Immature natural killer cell (primary cell): ENCODE measurements at regions not wholly inside any gene's neighbourhood (a gene's known extent, or its start where the extent isn't known, plus 50 kb on each side); places are given as distances from the start of the nearest gene placed in this dataset.

Source experiments
- DNase-seq, 3 donors: peaks; one replicate each; pipeline ENCODE4 v3.0.0; 2022; ENCODE audit warnings: mixed read lengths in 1 of 3
- H3K27ac Mint-ChIP-seq, 6 donors: one replicate each; pipeline ENCODE4 v1.8.0; 2020; ENCODE audit warnings: mixed read lengths in 6 of 6, mild to moderate bottlenecking in 5 of 6, inconsistent platforms in 4 of 6, moderate library complexity in 3 of 6
- H3K27me3 Mint-ChIP-seq, 3 donors: one replicate each; pipeline ENCODE4 v1.8.0; 2020 to 2021; ENCODE audit warnings: low read depth in 3 of 3, mild to moderate bottlenecking in 3 of 3, mixed read lengths in 3 of 3, moderate library complexity in 3 of 3, inconsistent platforms in 1 of 3
- H3K36me3 Mint-ChIP-seq, 3 donors: one replicate each; pipeline ENCODE4 v1.8.0; 2020; ENCODE audit warnings: mixed read lengths in 3 of 3, inconsistent platforms in 2 of 3, mild to moderate bottlenecking in 2 of 3
- H3K4me1 Mint-ChIP-seq, 2 donors: one replicate each; pipeline ENCODE4 v1.8.0; 2020; ENCODE audit warnings: inconsistent platforms in 2 of 2, mild to moderate bottlenecking in 2 of 2, mixed read lengths in 2 of 2, moderate library complexity in 1 of 2
- H3K4me3 Mint-ChIP-seq, 5 donors: one replicate each; pipeline ENCODE4 v1.8.0; 2020; ENCODE audit warnings: mild to moderate bottlenecking in 5 of 5, mixed read lengths in 5 of 5, inconsistent platforms in 3 of 5, moderate library complexity in 3 of 5
- H3K9me3 Mint-ChIP-seq, 6 donors: one replicate each; pipeline ENCODE4 v1.8.0; 2020; ENCODE audit warnings: mild to moderate bottlenecking in 6 of 6, mixed read lengths in 6 of 6, inconsistent platforms in 4 of 6, moderate library complexity in 3 of 6

- Mint-ChIP-seq H3K9me3 (peaks cover 0 to 3% (median 0%) of the 10 kb centered on the region in 6 donors), H3K4me3 (no peak overlapping the region), H3K27me3 (peaks cover 0 to 13% (median 0%) of the 10 kb centered on the region in 3 donors), H3K36me3 (no peaks in the 10 kb centered on the region), H3K27ac (no peak overlapping the region), H3K4me1 (no peaks in the 10 kb centered on the region)
- DNase-seq, result no peak
Observed at GRCh38 chr9:108803428-108804065, 52.2 kb downstream of the ACTL7B start.

- H3K36me3 Mint-ChIP-seq, result no peaks in the 10 kb centered on the region
- no peak overlapping the region for H3K27ac Mint-ChIP-seq
- no peak for DNase-seq
- H3K4me1 Mint-ChIP-seq, result no peaks in the 10 kb centered on the region
- H3K27me3 Mint-ChIP-seq, result peaks cover 0 to 13% (median 0%) of the 10 kb centered on the region in 3 donors
- peaks cover 0 to 3% (median 0%) of the 10 kb centered on the region in 6 donors for H3K9me3 Mint-ChIP-seq
- no peak overlapping the region for H3K4me3 Mint-ChIP-seq
Observed at GRCh38 chr9:108802967-108803366, 52.8 kb downstream of the ACTL7B start.

GRCh38 chr9:108801949-108802348 lies 53.8 kb downstream of the ACTL7B start:
- Mint-ChIP-seq H3K27ac (no peak overlapping the region), H3K27me3 (peaks cover 0 to 13% (median 0%) of the 10 kb centered on the region in 3 donors), H3K9me3 (no peaks in the 10 kb centered on the region), H3K36me3 (no peaks in the 10 kb centered on the region), H3K4me1 (no peaks in the 10 kb centered on the region), H3K4me3 (no peak overlapping the region)
- no peak for DNase-seq

GRCh38 chr9:108800632-108801099 lies 55.1 kb downstream of the ACTL7B start:
- no peaks in the 10 kb centered on the region for H3K36me3 Mint-ChIP-seq
- no peak overlapping the region for H3K27ac Mint-ChIP-seq
- H3K4me3 Mint-ChIP-seq, result no peak overlapping the region
- no peak for DNase-seq
- H3K4me1 Mint-ChIP-seq, result no peaks in the 10 kb centered on the region
- no peaks in the 10 kb centered on the region for H3K9me3 Mint-ChIP-seq
- H3K27me3 Mint-ChIP-seq, result peaks cover 0 to 13% (median 0%) of the 10 kb centered on the region in 3 donors

GRCh38 chr9:108793573-108793972 lies 62.2 kb downstream of the ACTL7B start:
- no peaks in the 10 kb centered on the region for H3K4me1 Mint-ChIP-seq
- peaks cover 0 to 2% (median 2%) of the 10 kb centered on the region in 3 donors for H3K27me3 Mint-ChIP-seq
- DNase-seq, result no peak
- no peak overlapping the region for H3K27ac Mint-ChIP-seq
- H3K36me3 Mint-ChIP-seq, result no peaks in the 10 kb centered on the region
- peaks cover 0 to 2% (median 0%) of the 10 kb centered on the region in 6 donors for H3K9me3 Mint-ChIP-seq
- no peak overlapping the region for H3K4me3 Mint-ChIP-seq

- no peak for DNase-seq
- peaks cover 0 to 2% (median 2%) of the 10 kb centered on the region in 3 donors for H3K27me3 Mint-ChIP-seq
- H3K27ac Mint-ChIP-seq, result no peak overlapping the region
- no peaks in the 10 kb centered on the region for H3K36me3 Mint-ChIP-seq
- peaks cover 0 to 1% of the 10 kb centered on the region in 2 donors for H3K4me1 Mint-ChIP-seq
- H3K4me3 Mint-ChIP-seq, result no peak overlapping the region
- peaks cover 0 to 5% (median 0%) of the 10 kb centered on the region in 6 donors for H3K9me3 Mint-ChIP-seq
Observed at GRCh38 chr9:108789742-108790141, 66.0 kb downstream of the ACTL7B start.

GRCh38 chr9:108787690-108788048 lies 68.1 kb downstream of the ACTL7B start:
- no peaks in the 10 kb centered on the region for H3K36me3 Mint-ChIP-seq
- peaks cover 0 to 1% (median 0%) of the 10 kb centered on the region in 3 donors for H3K27me3 Mint-ChIP-seq
- no peak overlapping the region for H3K4me3 Mint-ChIP-seq
- peaks cover 9% of the 10 kb centered on the region in 2 donors for H3K4me1 Mint-ChIP-seq
- no peak for DNase-seq
- H3K9me3 Mint-ChIP-seq, result peaks cover 0 to 5% (median 0%) of the 10 kb centered on the region in 6 donors
- no peak overlapping the region for H3K27ac Mint-ChIP-seq

DNA sequence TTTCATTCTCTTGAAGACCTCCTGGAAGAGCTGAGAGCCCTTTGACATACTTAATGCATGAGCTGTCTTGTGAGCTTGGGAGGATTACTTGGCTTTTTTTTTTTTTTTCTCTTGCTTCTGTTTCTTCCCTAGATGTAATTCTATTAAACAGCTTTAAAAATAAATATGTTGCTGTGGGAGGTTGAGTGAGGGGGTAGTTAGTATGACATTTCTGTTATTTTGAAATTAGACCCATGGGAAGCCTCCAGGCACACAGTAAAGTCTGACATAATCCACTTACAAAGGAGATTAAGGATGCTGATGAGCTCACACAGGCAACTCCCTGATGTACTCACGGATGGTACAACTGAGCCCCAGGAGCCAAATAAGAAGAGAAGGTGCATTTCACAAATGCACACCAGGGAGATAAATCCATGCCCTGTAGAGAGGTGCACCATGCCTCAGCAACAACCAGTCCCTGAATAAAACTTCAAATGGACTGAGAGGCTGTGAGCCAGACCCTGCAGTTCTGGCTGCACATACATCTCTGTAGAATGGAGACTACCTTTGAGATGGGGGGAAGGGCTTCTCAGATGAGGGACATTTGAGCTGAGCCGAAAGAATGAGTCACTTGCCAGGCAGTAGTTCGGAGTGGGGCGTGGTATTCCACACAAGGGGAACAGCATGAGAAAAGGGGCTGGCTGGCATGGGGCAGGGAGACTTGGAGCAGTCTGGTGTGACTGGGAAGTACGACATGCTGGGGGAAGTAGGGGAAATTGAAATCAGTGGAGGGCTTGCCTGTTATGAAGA lies 68.7 kb downstream of the ACTL7B start:
- no peaks in the 10 kb centered on the region for H3K36me3 Mint-ChIP-seq
- H3K27me3 Mint-ChIP-seq, result peaks cover 0 to 3% (median 0%) of the 10 kb centered on the region in 3 donors
- no peak overlapping the region for H3K27ac Mint-ChIP-seq
- H3K9me3 Mint-ChIP-seq, result peaks cover 0 to 5% (median 0%) of the 10 kb centered on the region in 6 donors
- H3K4me1 Mint-ChIP-seq, result peaks cover 9% of the 10 kb centered on the region in 2 donors
- no peak for DNase-seq
- no peak overlapping the region for H3K4me3 Mint-ChIP-seq

DNA sequence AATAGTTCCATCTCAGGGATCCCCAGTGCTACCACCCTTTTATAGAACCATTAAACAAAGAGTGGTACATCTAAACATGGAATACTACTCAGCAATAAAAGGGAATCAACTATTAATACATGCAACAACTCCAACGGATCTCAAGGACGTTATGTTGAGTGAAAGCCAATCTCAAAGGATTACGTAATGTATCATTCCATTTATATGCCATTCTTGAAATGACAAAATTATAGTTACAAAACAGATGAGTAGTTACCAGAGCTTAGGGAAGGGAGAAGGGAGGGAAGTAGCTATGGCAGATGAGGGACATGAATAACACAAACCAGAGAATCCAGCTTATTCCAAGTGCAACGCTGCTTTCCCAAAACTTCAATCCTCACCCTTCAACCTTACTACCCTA lies 69.5 kb downstream of the ACTL7B start:
- no peak for DNase-seq
- Mint-ChIP-seq H3K4me3 (no peak overlapping the region), H3K36me3 (no peaks in the 10 kb centered on the region), H3K27me3 (peaks cover 0 to 3% (median 0%) of the 10 kb centered on the region in 3 donors), H3K27ac (no peak overlapping the region), H3K9me3 (peaks cover 0 to 5% (median 0%) of the 10 kb centered on the region in 6 donors), H3K4me1 (peaks cover 9% of the 10 kb centered on the region in 2 donors)

- DNase-seq, result no peak
- Mint-ChIP-seq H3K36me3 (no peaks in the 10 kb centered on the region), H3K4me1 (peaks cover 9% of the 10 kb centered on the region in 2 donors), H3K9me3 (peaks cover 0 to 5% (median 0%) of the 10 kb centered on the region in 6 donors), H3K4me3 (no peak overlapping the region), H3K27me3 (peaks cover 0 to 3% (median 0%) of the 10 kb centered on the region in 3 donors), H3K27ac (no peak overlapping the region)
Observed at GRCh38 chr9:108784998-108785397, 70.8 kb downstream of the ACTL7B start.

DNA sequence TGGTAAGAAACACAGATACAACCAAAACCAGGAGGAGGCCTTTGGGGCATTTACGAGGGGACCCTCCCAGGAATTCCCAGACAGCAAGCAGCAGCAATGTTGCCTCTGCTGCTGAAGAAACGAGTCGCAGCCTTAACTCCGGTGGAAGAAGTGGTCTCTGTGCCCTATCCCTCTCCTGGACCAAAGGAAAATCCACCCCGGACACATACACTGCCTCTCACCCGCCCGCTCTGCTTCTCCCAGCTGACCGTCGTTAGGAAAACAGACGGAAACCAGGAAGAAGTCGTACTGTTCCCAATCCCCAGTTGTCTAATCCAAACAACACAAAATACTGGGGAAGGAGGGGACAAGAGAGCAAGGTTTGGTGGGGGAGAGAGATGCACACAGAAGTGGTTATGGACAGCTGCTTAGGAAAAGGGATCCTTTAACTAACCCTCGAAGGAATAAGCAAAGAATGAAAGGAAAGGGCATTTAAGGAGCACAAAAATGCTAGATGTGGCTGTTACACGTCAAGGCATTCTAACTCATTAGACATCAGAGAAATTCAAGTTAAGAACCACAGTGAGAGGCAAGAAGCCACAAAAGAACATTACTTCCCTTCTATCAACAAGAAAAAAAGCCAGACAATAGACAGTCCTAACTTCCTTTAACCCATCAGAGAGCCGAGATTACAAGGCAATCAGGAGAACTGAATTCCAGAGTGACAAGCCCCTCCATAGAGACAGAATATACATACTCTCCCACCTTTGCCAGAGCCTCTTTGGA lies 71.9 kb downstream of the ACTL7B start:
- H3K4me1 Mint-ChIP-seq, result peaks cover 9% of the 10 kb centered on the region in 2 donors
- H3K27me3 Mint-ChIP-seq, result peaks cover 0 to 3% (median 0%) of the 10 kb centered on the region in 3 donors
- no peak for DNase-seq
- no peak overlapping the region for H3K27ac Mint-ChIP-seq
- H3K36me3 Mint-ChIP-seq, result no peaks in the 10 kb centered on the region
- H3K4me3 Mint-ChIP-seq, result no peak overlapping the region
- H3K9me3 Mint-ChIP-seq, result peaks cover 0 to 5% (median 0%) of the 10 kb centered on the region in 6 donors

- H3K4me3 Mint-ChIP-seq, result no peak overlapping the region
- peaks cover 0 to 3% (median 3%) of the 10 kb centered on the region in 3 donors for H3K27me3 Mint-ChIP-seq
- H3K36me3 Mint-ChIP-seq, result no peaks in the 10 kb centered on the region
- no peak overlapping the region for H3K27ac Mint-ChIP-seq
- H3K4me1 Mint-ChIP-seq, result peaks cover 9% of the 10 kb centered on the region in 2 donors
- no peak for DNase-seq
- H3K9me3 Mint-ChIP-seq, result peaks cover 0 to 5% (median 0%) of the 10 kb centered on the region in 6 donors
Observed at GRCh38 chr9:108783326-108783725, 72.5 kb downstream of the ACTL7B start.

DNA sequence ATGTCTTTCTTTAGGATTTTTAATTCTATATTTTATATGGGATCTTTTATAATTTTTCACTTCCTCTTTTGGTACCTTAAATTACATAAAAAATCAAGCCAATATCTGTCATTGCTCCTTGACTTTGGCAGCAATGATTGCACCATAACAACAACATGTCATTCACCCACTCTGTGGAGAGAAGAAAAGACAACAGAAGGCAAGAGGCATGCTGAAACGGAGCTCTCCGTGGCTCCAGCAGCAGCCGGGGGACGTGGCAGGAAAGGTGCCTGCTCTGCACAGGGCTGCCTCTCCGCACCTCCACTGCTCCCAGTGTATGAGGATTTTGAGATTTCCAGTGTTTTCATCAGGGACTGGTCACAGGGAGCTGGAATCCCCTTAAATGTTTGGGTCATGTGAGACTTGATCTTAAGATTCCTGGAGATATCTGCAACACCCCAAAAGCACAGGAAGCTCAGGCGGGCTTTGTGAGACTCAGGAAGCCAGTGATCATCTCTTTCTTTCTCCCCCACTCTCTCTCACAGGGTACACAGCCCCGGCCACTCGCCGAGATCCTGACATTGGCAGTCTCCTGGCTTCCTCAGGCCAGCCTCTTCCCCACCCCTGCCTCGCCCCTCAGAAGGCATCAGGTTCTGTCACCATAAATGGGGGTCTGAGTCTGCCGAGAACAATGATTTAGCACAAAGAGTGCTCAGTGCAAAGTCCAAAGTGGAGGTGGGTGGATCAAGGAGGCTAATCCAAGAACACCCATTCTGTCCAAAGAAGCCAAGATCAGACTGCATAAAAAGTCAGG lies 74.6 kb downstream of the ACTL7B start:
- Mint-ChIP-seq H3K4me3 (no peak overlapping the region), H3K27ac (no peak overlapping the region), H3K36me3 (no peaks in the 10 kb centered on the region), H3K9me3 (no peaks in the 10 kb centered on the region), H3K27me3 (peaks cover 0 to 4% (median 3%) of the 10 kb centered on the region in 3 donors), H3K4me1 (peaks cover 9% of the 10 kb centered on the region in 2 donors)
- DNase-seq, result no peak
